Endodermal cell (in vitro differentiated cells): ENCODE measurements at regions not wholly inside any gene's neighbourhood (a gene's known extent, or its start where the extent isn't known, plus 50 kb on each side); places are given as distances from the start of the nearest gene placed in this dataset.
"Not testable (repeated sequence)": the region's sequence is repeated elsewhere in the genome, so short reads cannot be mapped to it uniquely, and the experiment has no call there.

Experiments
- DNase-seq: peaks from one replicate; pipeline ENCODE4 v3.0.0-alpha.2; 2017
- H3K27ac ChIP-seq: 2 replicates; pipeline ENCODE4 v1.5.1; 2013; ENCODE audit warnings: mild to moderate bottlenecking, low read depth, low read length, moderate library complexity
- H3K27me3 ChIP-seq: 2 replicates; pipeline ENCODE4 v1.6.1; 2013; ENCODE audit warnings: mild to moderate bottlenecking, low read length, moderate library complexity; ENCODE audit not compliant: insufficient read depth, control insufficient read depth, poor library complexity, severe bottlenecking
- H3K36me3 ChIP-seq: 2 replicates; pipeline ENCODE4 v1.7.0; 2013; ENCODE audit warnings: mild to moderate bottlenecking, low read length, moderate library complexity; ENCODE audit not compliant: control insufficient read depth, insufficient read depth
- H3K4me1 ChIP-seq: one replicate; pipeline ENCODE4 v1.7.0; 2013; ENCODE audit warnings: low read length; ENCODE audit not compliant: control insufficient read depth, insufficient read depth
- H3K4me3 ChIP-seq: 2 replicates; pipeline ENCODE4 v1.5.1; 2013; ENCODE audit warnings: mild to moderate bottlenecking, low read length, moderate library complexity
- H3K9ac ChIP-seq: 2 replicates; pipeline ENCODE4 v1.6.1; 2013; ENCODE audit warnings: mild to moderate bottlenecking, low read length, moderate library complexity; ENCODE audit not compliant: poor library complexity, severe bottlenecking; ENCODE audit errors: extremely low read depth
- H3K9me3 ChIP-seq: 2 replicates; pipeline ENCODE4 v1.6.1; 2013; ENCODE audit warnings: mild to moderate bottlenecking, low read length, moderate library complexity; ENCODE audit not compliant: control insufficient read depth
- H3K27ac Mint-ChIP-seq: 2 replicates; pipeline ENCODE4 v1.8.0; 2020; ENCODE audit warnings: mixed read lengths
- H3K27me3 Mint-ChIP-seq: 2 replicates; pipeline ENCODE4 v1.8.0; 2021; ENCODE audit warnings: mild to moderate bottlenecking, mixed read lengths; ENCODE audit not compliant: insufficient read depth
- H3K36me3 Mint-ChIP-seq: 2 replicates; pipeline ENCODE4 v1.8.0; 2020; ENCODE audit warnings: low read depth, mixed read lengths
- H3K4me1 Mint-ChIP-seq: 2 replicates; pipeline ENCODE4 v1.8.0; 2020; ENCODE audit warnings: mixed read lengths
- H3K4me3 Mint-ChIP-seq: 2 replicates; pipeline ENCODE4 v1.8.0; 2020; ENCODE audit warnings: mild to moderate bottlenecking, moderate library complexity, mixed read lengths
- H3K9me3 Mint-ChIP-seq: 2 replicates; pipeline ENCODE4 v1.8.0; 2020; ENCODE audit warnings: mild to moderate bottlenecking, mixed read lengths
- CTCF ChIP-seq: fragments of 200-600 bp; sonication (generic); conservative IDR thresholded peaks from 2 replicates; pipeline ENCODE4 v1.5.0; 2021; ENCODE audit warnings: antibody characterized with exemption, mild to moderate bottlenecking
- WGBS, 2 experiments: methylation state at CpG; one replicate each; pipeline versions ENCODE4 v1.1.5 to v1.1.7; 2013; ENCODE audit warnings: missing lambda C conversion rate in 2 of 2, mixed read lengths in 1 of 2; ENCODE audit not compliant: insufficient coverage in 1 of 2, insufficient read length in 1 of 2; 5-methylcytosine and 5-hydroxymethylcytosine counted together

- Histone ChIP-seq H3K4me3 (no peak overlapping the region), H3K9ac (no peak overlapping the region), H3K36me3 (no peaks in the 10 kb centered on the region), H3K9me3 (no peaks in the 10 kb centered on the region), H3K27ac (no peak overlapping the region), H3K27me3 (no peaks in the 10 kb centered on the region), H3K4me1 (no peaks in the 10 kb centered on the region)
- no peak overlapping the region for H3K4me3 Mint-ChIP-seq
- H3K9me3 Mint-ChIP-seq: no peaks in the 10 kb centered on the region
- H3K27ac Mint-ChIP-seq: no peak overlapping the region
- H3K4me1 Mint-ChIP-seq: peaks cover 5% of the 10 kb centered on the region
- TF ChIP-seq CTCF: no peak
- DNase-seq: no peak
- H3K36me3 Mint-ChIP-seq: no peaks in the 10 kb centered on the region
- peaks cover 2% of the 10 kb centered on the region for H3K27me3 Mint-ChIP-seq
- WGBS, 2 experiments: 93 to 96% methylated on average over 53 to 64 of the region's 64 CpGs
Measured at GRCh38 chr22:23458663-23459541, 121.2 kb downstream of the IGLL1 start.

GRCh38 chr22:23457380-23457985 lies 122.6 kb downstream of the IGLL1 start:
- Mint-ChIP-seq H3K27me3 (peaks cover 2% of the 10 kb centered on the region), H3K9me3 (no peaks in the 10 kb centered on the region), H3K4me3 (no peak overlapping the region), H3K4me1 (peaks cover 5% of the 10 kb centered on the region), H3K36me3 (no peaks in the 10 kb centered on the region), H3K27ac (no peak overlapping the region)
- no peaks in the 10 kb centered on the region for H3K9me3 ChIP-seq
- no peak overlapping the region for H3K4me3 ChIP-seq
- no peaks in the 10 kb centered on the region for H3K27me3 ChIP-seq
- DNase-seq: no peak
- H3K9ac ChIP-seq: no peak overlapping the region
- TF ChIP-seq CTCF: no peak
- 93 to 94% methylated on average over 17 to 21 of the region's 21 CpGs for WGBS, 2 experiments
- H3K36me3 ChIP-seq: no peaks in the 10 kb centered on the region
- H3K4me1 ChIP-seq: no peaks in the 10 kb centered on the region
- H3K27ac ChIP-seq: peak overlapping the region; percentile 24

- not testable (repeated sequence) for H3K4me1 ChIP-seq, H3K27me3 ChIP-seq, H3K27me3 Mint-ChIP-seq, H3K36me3 ChIP-seq, H3K9me3 ChIP-seq, H3K27ac Mint-ChIP-seq, H3K4me3 ChIP-seq, H3K36me3 Mint-ChIP-seq, DNase-seq, H3K4me3 Mint-ChIP-seq, H3K9me3 Mint-ChIP-seq, H3K4me1 Mint-ChIP-seq, H3K9ac ChIP-seq
- WGBS, 2 experiments: 91 to 92% methylated on average over 16 to 26 of the region's 27 CpGs
- peak overlapping the region; percentile 24 for H3K27ac ChIP-seq
Measured at GRCh38 chr22:23456666-23457379, 123.3 kb downstream of the IGLL1 start.

GRCh38 chr22:23454345-23454744 lies 125.7 kb downstream of the IGLL1 start:
- H3K4me1 ChIP-seq, H3K27me3 Mint-ChIP-seq, H3K27ac ChIP-seq, H3K9me3 Mint-ChIP-seq, DNase-seq, H3K36me3 ChIP-seq, H3K4me3 ChIP-seq, H3K4me1 Mint-ChIP-seq, H3K36me3 Mint-ChIP-seq, H3K9ac ChIP-seq, H3K4me3 Mint-ChIP-seq, H3K9me3 ChIP-seq, H3K27me3 ChIP-seq, H3K27ac Mint-ChIP-seq: not testable (repeated sequence)
- WGBS, 2 experiments: 77 to 92% methylated on average over 5 to 8 of the region's 9 CpGs
